T-helper 1 cell (primary cell): ENCODE measurements at regions not wholly inside any gene's neighbourhood (a gene's known extent, or its start where the extent isn't known, plus 50 kb on each side); places are given as distances from the start of the nearest gene placed in this dataset.
"Not testable (repeated sequence)": the region's sequence is repeated elsewhere in the genome, so short reads cannot be mapped to it uniquely, and the experiment has no call there.

Experiments
- DNase-seq, 5 donors: peaks; one replicate each; pipeline ENCODE4 v3.0.0-alpha.2; 2012 to 2020

DNA sequence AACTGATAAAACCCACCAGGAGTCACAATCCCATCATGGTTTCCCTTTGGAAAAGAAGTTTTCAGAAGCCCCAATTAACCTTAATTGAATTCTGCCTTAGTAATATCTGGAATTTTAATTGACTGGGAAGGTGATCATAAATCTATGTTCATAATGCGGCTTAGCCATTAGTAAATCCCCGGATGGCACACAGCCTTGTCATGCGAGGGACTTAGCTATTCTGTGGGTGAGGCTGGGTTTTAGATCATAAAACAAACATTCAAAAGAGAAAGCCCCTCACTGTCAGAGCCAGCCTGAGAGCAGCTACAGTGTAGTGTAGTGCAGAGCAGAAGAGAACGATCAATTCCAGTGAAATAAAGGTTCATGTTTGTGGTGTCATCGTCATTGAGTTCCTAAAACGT lies 124.0 kb upstream of the NOCT start:
- DNase-seq, result no peak

GRCh38 chr4:138890891-138891570 lies 124.5 kb upstream of the NOCT start:
- DNase-seq, result no peak

GRCh38 chr4:138889216-138889615 lies 126.4 kb upstream of the NOCT start:
- no peak for DNase-seq

- no peak for DNase-seq
Observed at GRCh38 chr4:138887741-138888140, 127.8 kb upstream of the NOCT start.

GRCh38 chr4:138887341-138887740 lies 128.2 kb upstream of the NOCT start:
- no peak for DNase-seq

DNA sequence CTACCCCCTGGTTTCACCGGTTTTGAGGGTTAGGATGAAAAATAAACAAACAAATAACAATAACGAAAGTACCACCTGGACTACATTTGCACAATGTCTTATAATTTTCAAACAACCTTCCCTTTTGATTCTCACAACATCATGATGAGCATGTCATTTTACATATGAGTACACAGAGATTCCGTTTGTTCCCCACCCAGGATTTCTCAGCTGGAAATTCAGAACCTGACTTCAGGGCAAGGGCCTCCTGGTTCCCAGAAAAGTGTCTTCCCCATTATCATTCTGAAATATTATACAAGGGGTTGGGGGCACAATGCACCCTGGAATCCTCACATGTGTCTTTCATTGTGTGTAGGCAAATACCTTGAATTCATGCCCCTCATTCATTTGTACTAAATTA lies 135.8 kb upstream of the NOCT start:
- no peak for DNase-seq

DNA sequence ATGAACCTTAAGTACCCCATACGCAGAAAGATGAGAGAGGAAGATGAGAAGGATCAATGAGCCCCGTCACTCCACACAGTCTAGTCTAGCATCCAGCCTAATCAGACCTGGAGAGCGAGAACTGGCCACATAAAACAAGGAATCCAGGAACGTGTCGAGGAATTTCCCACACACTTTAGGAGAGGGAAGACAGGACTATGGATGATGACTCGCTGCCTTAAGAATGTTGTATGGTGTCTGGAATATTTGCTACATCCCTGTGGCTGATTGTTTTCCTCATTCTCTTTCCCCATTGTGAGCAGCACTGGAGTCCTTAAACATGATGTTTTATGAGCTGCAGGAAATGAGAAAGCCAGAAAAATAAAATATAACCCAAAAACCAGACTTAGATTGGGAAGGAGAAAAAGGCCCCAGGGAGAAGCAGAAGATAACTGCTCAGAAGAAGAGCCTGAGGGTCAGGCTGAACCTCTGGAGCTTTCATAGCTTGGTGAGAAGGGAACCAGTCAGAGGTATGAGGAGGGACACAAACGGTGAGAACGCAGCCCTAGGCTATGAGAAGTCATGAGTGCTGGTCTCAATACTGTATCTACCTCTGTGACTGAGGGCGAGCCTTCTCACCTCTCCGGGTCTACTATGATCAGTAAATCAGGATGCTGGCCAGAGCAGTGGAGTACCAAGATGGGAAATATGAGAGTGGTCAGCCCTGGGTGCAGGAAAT lies 139.5 kb upstream of the NOCT start:
- DNase-seq, result no peak

GRCh38 chr4:138871555-138871875 lies 144.1 kb upstream of the NOCT start:
- DNase-seq, result no peak

- peak in 3 of 5 donors; percentile 4 to 43 (median 24) for DNase-seq
Observed at GRCh38 chr4:138870737-138871554, 144.6 kb upstream of the NOCT start.

- no peak for DNase-seq
Observed at GRCh38 chr4:138869631-138870030, 145.9 kb upstream of the NOCT start.

- DNase-seq, result no peak
Observed at GRCh38 chr4:138869165-138869564, 146.4 kb upstream of the NOCT start.

DNA sequence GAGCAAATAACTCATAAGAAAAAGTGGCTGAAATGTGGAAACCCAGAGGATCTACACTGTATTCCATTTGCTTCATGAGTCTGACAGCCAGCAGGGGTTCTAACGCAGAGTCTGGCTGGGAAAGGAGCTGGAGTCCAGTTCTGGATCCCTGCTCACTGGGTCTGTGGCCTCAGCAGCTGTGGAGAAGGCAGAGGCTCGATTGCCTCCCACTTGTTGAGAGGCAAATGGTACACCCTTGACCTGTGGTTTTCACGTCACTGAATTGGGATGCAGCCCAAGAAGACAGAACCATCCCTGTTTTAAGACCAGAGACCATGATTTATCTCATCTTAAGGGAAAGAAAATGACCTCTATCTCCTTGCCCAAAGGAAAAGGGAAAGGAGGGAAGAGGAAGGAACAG lies 147.0 kb upstream of the NOCT start:
- no peak for DNase-seq

DNA sequence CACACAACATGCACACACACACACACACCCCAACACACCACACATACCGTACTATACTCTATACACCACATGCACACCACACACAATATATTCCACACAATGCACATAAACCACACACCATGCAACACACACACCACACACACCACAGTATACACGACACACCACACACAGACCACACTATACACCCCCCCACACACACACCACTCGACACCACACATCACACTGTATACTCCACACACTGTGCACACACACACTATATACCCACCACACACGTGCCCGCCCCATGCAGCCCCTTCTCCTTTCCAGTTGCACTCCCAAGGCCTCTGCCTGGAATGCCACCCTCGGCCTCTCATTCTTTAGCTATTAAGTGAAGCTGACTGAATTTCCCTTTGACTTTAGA lies 148.2 kb upstream of the NOCT start:
- no peak for DNase-seq

- no peak for DNase-seq
Observed at GRCh38 chr4:138866314-138866713, 149.3 kb upstream of the NOCT start.

DNA sequence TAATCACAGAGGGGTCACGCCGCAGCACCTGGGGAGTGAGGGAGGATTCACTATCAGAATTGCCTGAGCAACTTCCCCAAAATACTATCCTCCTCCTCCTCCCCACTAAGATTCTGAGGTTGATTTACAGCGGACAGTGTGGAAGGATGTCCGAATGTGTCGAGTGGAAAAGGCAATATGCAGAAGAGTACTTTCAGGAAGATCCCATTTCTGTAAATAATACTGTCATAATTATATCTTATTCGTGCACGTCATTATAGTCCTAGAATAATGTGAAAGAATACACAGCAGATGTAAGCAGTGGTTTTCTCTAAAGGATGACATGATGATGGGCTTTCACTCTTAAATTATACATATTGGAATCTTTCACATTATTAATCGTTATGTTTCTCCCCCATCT lies 149.8 kb upstream of the NOCT start:
- DNase-seq, result no peak

DNA sequence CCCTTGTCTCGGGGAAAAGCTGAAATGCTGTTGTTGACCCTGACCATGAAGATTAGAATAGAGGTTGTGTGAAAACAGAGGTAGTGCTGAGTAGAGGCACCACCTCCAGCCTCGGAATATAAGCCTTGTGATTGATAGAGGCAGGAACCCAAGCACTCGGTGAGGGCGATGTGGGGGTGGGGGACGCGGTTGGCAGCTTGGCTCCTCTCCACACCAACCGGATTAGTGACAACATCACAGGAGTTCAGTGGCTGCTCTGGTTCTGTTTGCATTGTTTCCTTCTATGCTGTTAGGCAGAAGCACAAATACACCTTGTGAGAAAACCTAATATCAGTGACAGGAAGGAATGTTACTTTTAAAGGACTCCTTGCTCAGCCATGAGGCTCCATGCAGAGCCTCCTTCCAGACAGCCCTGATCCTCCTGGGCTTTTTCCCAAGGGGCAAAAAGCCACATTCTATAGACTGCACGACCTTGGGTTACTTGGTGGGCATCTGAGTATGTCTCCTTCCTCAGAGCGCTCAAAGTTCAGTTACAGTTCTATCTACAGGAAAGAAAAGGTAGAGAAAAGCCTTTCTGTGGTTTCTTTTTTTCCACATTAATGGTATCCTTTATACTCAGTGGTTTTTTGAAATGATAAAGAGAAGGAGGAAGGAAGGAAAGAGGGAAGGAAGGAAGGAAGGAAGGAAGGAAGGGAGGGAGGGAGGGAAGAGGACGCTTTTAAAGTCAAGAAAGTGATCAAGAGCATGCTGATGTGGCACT lies 150.4 kb upstream of the NOCT start:
- no peak for DNase-seq

DNA sequence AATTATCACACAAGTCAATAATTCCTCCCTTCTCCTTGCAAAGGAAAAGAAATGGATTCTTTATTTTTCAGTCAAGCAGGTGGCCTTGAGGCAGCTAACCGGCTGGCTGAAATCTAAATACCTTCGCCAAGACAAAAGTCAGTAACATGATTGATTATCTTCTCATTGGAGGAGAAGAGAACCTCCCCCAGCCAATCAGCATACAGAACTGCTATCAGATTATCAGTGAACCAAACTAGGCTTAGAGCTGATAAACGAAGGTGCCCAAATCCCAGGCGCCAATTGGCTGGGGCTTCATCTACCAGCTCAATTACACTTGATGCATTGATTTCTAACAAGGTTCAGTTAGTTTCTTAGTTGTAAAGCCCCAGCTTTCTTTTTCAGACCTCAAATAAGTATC lies 152.4 kb upstream of the NOCT start:
- no peak for DNase-seq

- no peak for DNase-seq
Observed at GRCh38 chr4:138861135-138861534, 154.4 kb upstream of the NOCT start.

DNA sequence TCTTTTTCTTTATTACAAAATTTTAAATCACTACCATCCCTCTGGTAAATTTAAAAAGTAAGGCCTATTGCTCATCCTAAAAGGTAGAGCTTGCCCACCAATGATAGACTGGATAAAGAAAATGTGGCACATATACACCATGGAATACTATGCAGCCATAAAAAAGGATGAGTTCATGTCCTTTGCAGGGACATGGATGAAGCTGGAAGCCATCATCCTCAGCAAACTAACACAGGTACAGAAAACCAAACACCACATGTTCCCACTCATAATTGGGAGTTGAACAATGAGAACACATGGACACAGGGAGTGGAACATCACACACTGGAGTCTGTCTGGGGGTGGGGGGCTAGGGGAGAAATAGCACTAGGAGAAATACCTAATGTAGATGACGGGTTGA lies 155.2 kb upstream of the NOCT start:
- not testable (repeated sequence) for DNase-seq

- DNase-seq, result no peak
Observed at GRCh38 chr4:138859254-138859653, 156.3 kb upstream of the NOCT start.

- no peak for DNase-seq
Observed at GRCh38 chr4:138858419-138858818, 157.2 kb upstream of the NOCT start.

DNA sequence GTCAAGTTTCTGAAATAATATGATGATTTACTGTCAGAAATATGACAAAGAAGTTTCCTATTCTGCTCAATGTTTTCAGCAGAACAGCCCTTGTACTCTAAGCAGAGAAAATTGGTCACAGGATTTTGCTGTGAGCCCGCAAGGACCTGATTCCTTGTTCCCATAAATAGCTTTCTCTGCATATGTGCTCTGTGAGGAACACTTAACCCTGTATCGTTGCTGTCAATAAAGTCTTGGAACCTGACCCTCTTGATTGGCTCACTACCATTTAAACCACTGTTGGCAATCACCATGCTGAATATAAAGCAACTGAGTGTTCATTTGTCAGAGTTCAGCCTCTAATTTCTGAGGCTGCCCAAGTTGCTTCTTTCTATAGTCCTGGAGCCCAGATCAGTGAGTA lies 158.2 kb upstream of the NOCT start:
- DNase-seq, result no peak

DNA sequence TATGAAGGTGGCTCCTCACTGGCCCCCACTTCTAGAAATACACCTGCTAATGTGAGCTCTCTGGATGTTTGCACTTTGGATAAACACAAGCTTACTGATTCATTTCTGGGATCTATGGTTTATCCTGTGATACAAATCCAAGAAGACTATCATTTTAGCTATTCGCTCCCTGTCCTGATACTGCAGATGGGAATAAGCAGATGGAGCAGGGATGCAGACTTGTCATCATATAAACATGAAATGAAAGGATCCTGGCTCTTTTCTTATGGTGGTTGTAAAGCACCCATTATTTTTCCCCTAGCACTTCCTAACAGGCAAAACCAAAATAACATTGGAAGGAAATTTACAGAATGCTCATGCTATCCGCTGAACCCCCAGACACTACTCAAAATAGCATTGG lies 162.9 kb upstream of the NOCT start:
- no peak for DNase-seq
